HepG2 (cell line): ENCODE measurements at regions not wholly inside any gene's neighbourhood (a gene's known extent, or its start where the extent isn't known, plus 50 kb on each side); places are given as distances from the start of the nearest gene placed in this dataset.

Experiments used
- EP300 ChIP-seq, 3 experiments: sonication (generic) in 1 of 3; formaldehyde crosslinking in 1 of 3; IDR thresholded peaks; 2 replicates each; pipeline versions ENCODE4 v1.5.1 to v1.6.1; 2011 to 2020; ENCODE audit warnings: low read depth in 2 of 3, low read length in 2 of 3, borderline replicate concordance in 1 of 3, improper control_type of control experiment in 1 of 3, mild to moderate bottlenecking in 1 of 3, missing genetic modification reagents in 1 of 3, moderate library complexity in 1 of 3
- ETV6 ChIP-seq: sonication (generic); formaldehyde crosslinking; conservative IDR thresholded peaks from 2 replicates; pipeline ENCODE4 v1.4.0; 2020; ENCODE audit warnings: missing genetic modification reagents
- EZH2 ChIP-seq: conservative IDR thresholded peaks from 2 replicates; pipeline ENCODE4 v1.6.1; 2012; ENCODE audit warnings: mild to moderate bottlenecking, low read depth, low read length, moderate library complexity
- KDM2A ChIP-seq: sonication (generic); formaldehyde crosslinking; IDR thresholded peaks from 2 replicates; pipeline ENCODE4 v1.4.0; 2020; ENCODE audit warnings: low read depth, missing genetic modification reagents, borderline replicate concordance
- PHF21A ChIP-seq: sonication (generic); formaldehyde crosslinking; IDR thresholded peaks from 2 replicates; pipeline ENCODE4 v1.5.0; 2020; ENCODE audit warnings: mild to moderate bottlenecking, missing genetic modification reagents
- PHF8 ChIP-seq: sonication (generic); formaldehyde crosslinking; IDR thresholded peaks from 2 replicates; pipeline ENCODE4 v1.5.0; 2020; ENCODE audit warnings: missing genetic modification reagents
- POLR2AphosphoS5 ChIP-seq: IDR thresholded peaks from 2 replicates; pipeline ENCODE4 v1.6.1; 2012; ENCODE audit warnings: low read depth, low read length
- ZEB1 ChIP-seq: IDR thresholded peaks from 2 replicates; pipeline ENCODE4 v1.6.1; 2012; ENCODE audit warnings: mild to moderate bottlenecking, low read depth, inconsistent platforms; ENCODE audit not compliant: insufficient replicate concordance

GRCh38 chr9:119834064-119834620 lies 464.9 kb upstream of the BRINP1 start:
- TF ChIP-seq PHF21A (CRISPR knock-in tag) (no peak), ETV6 (CRISPR knock-in tag) (no peak), PHF8 (CRISPR knock-in tag) (no peak), EP300 (IDR thresholded peaks at IDR 0.05; ENCODE audit: low read depth in 2 of 2, low read length in 2 of 2) (no peak), EP300 (CRISPR knock-in tag; IDR thresholded peaks at IDR 0.05; ENCODE audit: borderline replicate concordance) (no peak), KDM2A (CRISPR knock-in tag) (no peak), POLR2AphosphoS5 (no peak), EZH2 (no peak), ZEB1 (no peak)
